ENCODE measurements at regions not wholly inside any gene's neighbourhood (a gene's known extent, or its start where the extent isn't known, plus 50 kb on each side); places are given as distances from the start of the nearest gene placed in this dataset.

DNA sequence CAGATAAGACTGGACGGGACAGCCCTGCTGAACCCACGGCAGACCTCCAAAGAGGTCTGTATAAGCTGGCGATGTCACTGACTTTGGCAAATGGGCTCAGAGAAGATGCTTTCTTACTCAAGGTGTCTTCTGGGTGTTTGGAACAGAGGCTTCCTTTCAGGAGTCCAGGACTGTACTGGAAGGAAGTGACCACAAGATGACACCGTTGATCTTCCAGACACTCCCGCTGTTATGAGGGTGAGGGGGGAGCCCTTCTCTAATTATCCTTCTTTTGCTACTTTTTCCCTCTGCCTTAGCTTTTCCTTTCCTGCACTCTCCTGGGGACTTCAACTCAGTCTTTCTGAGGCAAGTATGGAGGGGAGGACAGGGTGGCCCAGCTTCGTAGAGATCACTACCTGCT is 65.2 kb upstream of the ZNF599 start:
- 13% methylated on average over 6 of the region's 6 CpGs for WGBS (ENCODE audit: insufficient coverage, low coverage, missing lambda C conversion rate)
- in situ Hi-C loops (cut with MboI) (loop anchor here (10.0 kb wide), 1 partner anchor 297 kb away; the partner anchor contains the start of genes FXYD1 and LGI4), intact Hi-C loops (cut with micrococcal nuclease) (loop anchor here (1.0 to 2.0 kb wide), 2 partner anchors 175 to 297 kb away; partner anchors contain the start of gene LGI4)
- Histone ChIP-seq H3K36me3 (ENCODE audit: control insufficient read depth, insufficient read depth, low read length) (no peaks in the 10 kb centered on the region), H3K27me3 (ENCODE audit: control insufficient read depth in 2 of 2, insufficient read depth in 2 of 2, low read length in 2 of 2) (peaks cover 0 to 4% of the 10 kb centered on the region in 2 experiments; a peak in 4 of 5 replicates), H3K9me1 (ENCODE audit: control insufficient read depth, insufficient read depth, low read length) (no peaks in the 10 kb centered on the region), H3K9me3 (replicated peaks; ENCODE audit: control insufficient read depth, insufficient read depth, low read depth, low read length) (no peaks in the 10 kb centered on the region), H3K9ac (ENCODE audit: insufficient read depth in 1 of 2, low read depth in 2 of 2, low read length in 2 of 2) (no peak overlapping the region), H2AFZ (ENCODE audit: low read depth, low read length) (peak overlapping the region; percentile 58; the same call in 1 of the 2 replicates), H3K4me2 (ENCODE audit: insufficient read depth, low read length) (peak overlapping the region; percentile 11), H4K20me1 (replicated peaks; ENCODE audit: control insufficient read depth, insufficient read depth, low read length) (no peaks in the 10 kb centered on the region), H3K27ac (ENCODE audit: extremely low read depth, low read depth, low read length) (no peak overlapping the region), H3K4me1 (replicated peaks in 1 of 2; ENCODE audit: control insufficient read depth in 2 of 2, insufficient read depth in 2 of 2, low read length in 2 of 2) (peaks cover 8 to 10% of the 10 kb centered on the region in 2 experiments; a peak in 4 of 5 replicates), H3K79me2 (ENCODE audit: control insufficient read depth, insufficient read depth, low read length) (no peaks in the 10 kb centered on the region), H3K4me3 (no peak overlapping the region)
- ChIA-PET POLR2A (interaction anchor here (0.6 to 1.6 kb wide), 4 partner anchors 9 to 245 kb away, joined by 3 to 5 read pairs (median 3); no protein-coding TSS in a partner anchor), CTCF (ENCODE audit: low intra/inter-chr PET ratio) (interaction anchor here (1.1 kb wide), 1 partner anchor 174 kb away, joined by 3 read pairs; no protein-coding TSS in a partner anchor)
- peak; percentile 72 for FAIRE-seq
- BruUV-seq (replicated peaks), result no TSS peak
- peak; percentile 28 to 60 (median 36) for DNase-seq (ENCODE audit: extremely low read depth in 1 of 4, low spot score in 3 of 4)
- ATAC-seq, result peak; percentile 93
- TF ChIP-seq DPF2 (IDR thresholded peaks at IDR 0.05) (no peak), POLR2AphosphoS2 (IDR thresholded peaks at IDR 0.05; ENCODE audit: low read length) (no peak), SIRT6 (IDR thresholded peaks at IDR 0.05; ENCODE audit: low read depth, low read length) (no peak), MYC (IDR thresholded peaks at IDR 0.05; ENCODE audit: low read depth, low read length) (no peak), MYC (CRISPR knock-in tag; IDR thresholded peaks at IDR 0.05; ENCODE audit: borderline replicate concordance, low read depth) (no peak), MECOM (CRISPR knock-in tag; IDR thresholded peaks at IDR 0.05) (no peak), MEIS2 (IDR thresholded peaks at IDR 0.05; ENCODE audit: partially characterized antibody) (no peak), XRCC4 (IDR thresholded peaks at IDR 0.05; ENCODE audit: extremely low read depth, insufficient read depth, insufficient read length) (no peak), HNRNPUL1 (IDR thresholded peaks at IDR 0.05; ENCODE audit: low read length) (no peak), TCFL5 (CRISPR knock-in tag; conservative IDR thresholded peaks at IDR 0.05) (no peak), SREBF1 (IDR thresholded peaks at IDR 0.05; ENCODE audit: borderline replicate concordance, low read depth, low read length) (no peak), POLR3G (IDR thresholded peaks at IDR 0.05; ENCODE audit: extremely low read depth, insufficient read length, insufficient replicate concordance) (no peak), RAD21 (CRISPR knock-in tag; conservative IDR thresholded peaks at IDR 0.05 in 1 of 2, IDR thresholded peaks at IDR 0.05 in 1 of 2) (peak; percentile 41 to 72), ZBED1 (IDR thresholded peaks at IDR 0.05) (no peak), MTF1 (CRISPR knock-in tag; IDR thresholded peaks at IDR 0.05; ENCODE audit: borderline replicate concordance) (no peak), CHCHD3 (CRISPR knock-in tag; IDR thresholded peaks at IDR 0.05) (no peak), BRD9 (IDR thresholded peaks at IDR 0.05; ENCODE audit: low read depth, partially characterized antibody) (no peak), NCOA6 (IDR thresholded peaks at IDR 0.05) (no peak), ZNF23 (CRISPR knock-in tag; IDR thresholded peaks at IDR 0.05) (no peak)
- TF ChIP-seq, protein P1, sequence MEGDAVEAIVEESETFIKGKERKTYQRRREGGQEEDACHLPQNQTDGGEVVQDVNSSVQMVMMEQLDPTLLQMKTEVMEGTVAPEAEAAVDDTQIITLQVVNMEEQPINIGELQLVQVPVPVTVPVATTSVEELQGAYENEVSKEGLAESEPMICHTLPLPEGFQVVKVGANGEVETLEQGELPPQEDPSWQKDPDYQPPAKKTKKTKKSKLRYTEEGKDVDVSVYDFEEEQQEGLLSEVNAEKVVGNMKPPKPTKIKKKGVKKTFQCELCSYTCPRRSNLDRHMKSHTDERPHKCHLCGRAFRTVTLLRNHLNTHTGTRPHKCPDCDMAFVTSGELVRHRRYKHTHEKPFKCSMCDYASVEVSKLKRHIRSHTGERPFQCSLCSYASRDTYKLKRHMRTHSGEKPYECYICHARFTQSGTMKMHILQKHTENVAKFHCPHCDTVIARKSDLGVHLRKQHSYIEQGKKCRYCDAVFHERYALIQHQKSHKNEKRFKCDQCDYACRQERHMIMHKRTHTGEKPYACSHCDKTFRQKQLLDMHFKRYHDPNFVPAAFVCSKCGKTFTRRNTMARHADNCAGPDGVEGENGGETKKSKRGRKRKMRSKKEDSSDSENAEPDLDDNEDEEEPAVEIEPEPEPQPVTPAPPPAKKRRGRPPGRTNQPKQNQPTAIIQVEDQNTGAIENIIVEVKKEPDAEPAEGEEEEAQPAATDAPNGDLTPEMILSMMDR (IDR thresholded peaks at IDR 0.05 in 2 of 3, conservative IDR thresholded peaks at IDR 0.05 in 1 of 3; ENCODE audit: insufficient read depth in 2 of 3, low read depth in 1 of 3, low read length in 3 of 3), result peak; percentile 63 to 79 (median 64)
- TF ChIP-seq, protein P2, sequence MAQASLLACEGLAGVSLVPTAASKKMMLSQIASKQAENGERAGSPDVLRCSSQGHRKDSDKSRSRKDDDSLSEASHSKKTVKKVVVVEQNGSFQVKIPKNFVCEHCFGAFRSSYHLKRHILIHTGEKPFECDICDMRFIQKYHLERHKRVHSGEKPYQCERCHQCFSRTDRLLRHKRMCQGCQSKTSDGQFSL (CRISPR knock-in tag; IDR thresholded peaks at IDR 0.05), result peak; percentile 39; the same call in 1 of the 2 replicates
- TF ChIP-seq, protein P2 (tag; IDR thresholded peaks at IDR 0.05), result peak in 1 of 2 experiments; percentile 64; a peak in 1 of 4 replicates
